NCI-H1417 (cell line): ENCODE measurements at regions not wholly inside any gene's neighbourhood (a gene's known extent, or its start where the extent isn't known, plus 50 kb on each side); places are given as distances from the start of the nearest gene placed in this dataset.
"Not testable (repeated sequence)": the region's sequence is repeated elsewhere in the genome, so short reads cannot be mapped to it uniquely, and the experiment has no call there.

Source experiments
- DNase-seq, 3 experiments: peaks; one replicate each; lab custom pipeline; 2025; lab: John Stamatoyannopoulos, UW

DNA sequence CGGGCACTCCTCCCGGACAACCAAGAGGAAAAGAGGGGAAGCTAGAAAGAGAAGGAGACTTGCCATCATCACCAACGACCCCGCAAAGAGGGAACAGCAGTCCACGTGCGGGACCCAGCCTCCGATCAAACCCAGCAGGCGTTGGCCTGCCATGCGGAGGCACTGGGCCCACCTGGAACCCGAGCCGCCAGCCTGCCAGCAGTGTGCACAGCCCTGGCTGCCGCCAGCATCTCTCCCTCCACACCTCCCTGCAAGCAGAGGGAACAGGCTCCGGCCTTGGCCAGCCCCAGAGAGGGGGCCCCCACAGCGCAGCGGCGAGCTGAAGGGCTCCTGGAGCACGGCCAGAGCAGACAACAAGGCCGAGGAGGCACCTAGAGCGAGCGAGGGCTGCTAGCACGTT is 1244.7 kb upstream of the B3GALT2 start:
- DNase-seq: no peak

DNA sequence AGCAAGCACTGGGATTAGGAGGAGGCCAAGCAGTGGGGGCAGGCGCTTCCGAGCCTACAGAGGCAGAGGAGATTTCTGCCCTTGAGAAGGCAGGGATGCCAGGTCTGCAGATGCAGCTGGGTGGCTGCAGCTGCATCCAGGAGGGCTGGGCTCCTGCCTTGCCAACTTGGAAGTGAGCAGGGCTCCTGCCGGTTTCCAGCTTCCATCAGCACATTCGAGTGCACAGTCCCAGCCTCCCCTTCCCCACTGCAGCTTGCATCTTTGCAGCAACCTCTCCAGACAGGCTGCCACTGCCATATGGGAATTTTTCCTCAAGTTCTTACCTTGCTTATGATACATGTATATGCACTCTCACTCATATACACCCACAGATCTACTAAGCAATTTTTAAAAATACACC is 1234.3 kb upstream of the B3GALT2 start:
- no peak for DNase-seq

DNA sequence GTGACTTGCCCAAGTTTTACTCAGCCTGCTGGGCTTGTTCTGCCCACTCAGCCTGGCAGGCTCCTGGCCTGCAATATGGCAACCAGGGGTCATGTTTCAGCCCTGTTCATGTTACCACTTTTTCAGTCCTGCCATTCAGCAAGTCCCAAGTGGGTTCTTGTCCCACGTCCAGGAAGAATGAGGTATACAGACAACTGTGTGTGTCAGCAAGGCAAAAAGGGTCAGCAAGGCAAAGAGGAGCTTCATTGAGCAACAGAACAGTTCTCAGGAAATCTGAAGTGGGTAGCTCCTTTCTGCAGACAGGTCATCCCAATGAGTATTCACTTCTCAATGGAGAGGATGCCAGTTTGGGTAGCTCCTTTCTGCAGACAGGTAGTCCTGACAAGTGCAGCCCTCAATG is 1233.3 kb upstream of the B3GALT2 start:
- DNase-seq: no peak

DNA sequence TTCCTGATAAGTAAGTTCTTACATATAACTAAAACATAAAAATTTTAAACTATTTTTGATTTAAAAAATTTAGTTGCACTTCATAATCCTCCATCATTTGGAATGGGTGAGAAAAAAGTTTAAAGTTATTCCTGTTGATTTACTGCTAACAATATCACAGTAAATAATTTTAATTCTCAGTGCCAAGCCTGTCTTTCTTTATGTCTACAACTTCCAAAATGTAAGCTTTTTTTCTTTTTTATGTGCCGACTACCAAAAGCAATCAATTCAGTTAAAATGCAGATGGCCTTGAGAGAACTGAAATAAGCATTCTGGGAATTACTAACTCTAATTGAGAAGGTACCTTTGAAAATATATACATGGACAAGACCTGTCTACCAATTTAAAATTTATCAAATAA is 1224.3 kb upstream of the B3GALT2 start:
- DNase-seq: no peak

DNA sequence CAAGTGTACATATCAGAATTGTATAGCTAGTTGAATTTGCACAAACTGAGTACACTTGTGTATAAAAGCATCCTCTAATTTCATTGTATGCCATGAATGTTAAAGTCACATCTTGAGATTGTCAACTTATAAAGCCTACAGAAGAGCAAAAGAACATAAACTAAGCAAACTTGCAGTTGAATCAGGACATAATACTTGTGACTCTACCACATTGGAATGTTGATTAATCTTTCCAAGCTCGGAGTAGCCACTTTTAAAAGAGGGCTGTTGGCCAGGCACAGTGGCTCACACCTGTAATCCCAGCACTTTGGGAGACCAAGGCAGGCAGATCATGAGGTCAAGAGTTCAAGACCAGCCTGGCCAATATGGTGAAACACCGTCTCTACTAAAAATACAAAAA is 1220.8 kb upstream of the B3GALT2 start:
- DNase-seq: not testable (repeated sequence)

DNA sequence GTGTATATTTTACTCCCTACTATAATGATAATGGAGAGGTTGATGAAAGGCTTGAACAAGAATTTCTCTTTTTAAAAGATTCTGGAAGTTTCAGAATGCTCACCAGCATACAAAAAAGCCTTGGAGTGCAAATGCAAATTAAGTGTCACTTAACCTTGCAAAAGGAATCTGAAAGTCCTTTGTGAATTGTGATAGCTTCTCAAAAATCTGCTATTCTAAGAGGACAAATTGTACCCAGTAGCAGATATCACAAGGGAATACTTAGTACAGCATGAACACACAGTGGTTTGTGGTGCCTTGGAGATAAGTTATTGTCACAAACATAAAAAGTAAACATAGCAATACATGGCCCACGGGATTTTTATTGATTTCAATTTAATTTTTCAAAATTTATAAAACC is 1208.3 kb upstream of the B3GALT2 start:
- DNase-seq: no peak

DNA sequence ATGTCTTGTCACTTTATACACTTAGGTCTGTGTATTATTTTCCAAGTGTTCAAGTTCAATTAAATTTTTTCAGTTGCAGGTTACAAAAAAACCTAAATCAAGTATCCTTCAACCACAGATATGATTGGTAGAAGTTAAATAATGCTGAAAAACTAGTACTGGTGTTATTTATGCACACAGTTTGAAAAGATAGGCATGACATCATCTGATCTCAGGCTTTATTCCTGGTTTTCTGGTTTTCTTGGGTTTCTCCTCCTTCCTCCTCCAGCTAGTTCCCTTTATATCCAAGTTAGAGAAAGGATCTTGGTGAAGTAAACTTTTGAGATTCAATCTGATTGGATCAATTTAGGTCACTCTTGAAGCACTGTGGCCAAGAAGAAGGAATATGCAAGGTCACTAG is 1201.1 kb upstream of the B3GALT2 start:
- DNase-seq: no peak

DNA sequence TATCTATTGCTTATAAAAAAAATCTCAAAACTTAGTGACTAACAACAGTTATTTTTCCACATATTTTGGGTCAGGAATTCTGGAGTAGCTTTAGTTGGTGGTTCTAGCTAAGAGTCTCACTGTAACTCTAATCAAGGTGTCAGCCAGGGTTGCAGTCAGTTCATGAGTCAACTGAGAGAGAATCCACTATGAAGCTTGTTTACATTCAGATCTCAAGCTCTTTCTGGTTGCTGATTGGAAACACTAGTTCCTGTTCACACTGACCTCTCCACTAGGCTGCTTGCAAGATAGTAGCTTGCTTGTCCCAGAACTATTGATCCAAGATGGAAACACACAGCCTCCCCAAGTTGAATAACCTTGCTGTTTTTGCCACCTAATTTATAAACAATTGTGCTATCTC is 1192.1 kb upstream of the B3GALT2 start:
- no peak for DNase-seq

DNA sequence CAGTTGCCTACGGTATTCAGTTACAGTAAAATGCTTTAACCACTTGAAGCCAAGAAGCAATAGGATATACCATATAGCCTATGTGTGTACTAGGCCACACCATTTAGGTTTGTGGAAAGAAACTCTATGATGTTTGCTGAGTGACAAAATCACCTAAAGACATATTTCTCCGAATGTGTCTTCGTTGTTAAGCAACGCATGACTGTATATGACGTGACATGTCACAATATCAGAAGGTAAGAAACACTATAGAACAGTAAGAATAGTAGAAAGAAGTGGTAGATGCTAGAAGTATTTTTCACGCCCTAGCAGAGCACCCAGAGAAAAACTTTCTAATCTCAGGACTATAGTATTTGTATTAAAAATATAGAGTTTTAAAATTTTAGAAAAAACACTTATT is 1188.2 kb upstream of the B3GALT2 start:
- no peak for DNase-seq

DNA sequence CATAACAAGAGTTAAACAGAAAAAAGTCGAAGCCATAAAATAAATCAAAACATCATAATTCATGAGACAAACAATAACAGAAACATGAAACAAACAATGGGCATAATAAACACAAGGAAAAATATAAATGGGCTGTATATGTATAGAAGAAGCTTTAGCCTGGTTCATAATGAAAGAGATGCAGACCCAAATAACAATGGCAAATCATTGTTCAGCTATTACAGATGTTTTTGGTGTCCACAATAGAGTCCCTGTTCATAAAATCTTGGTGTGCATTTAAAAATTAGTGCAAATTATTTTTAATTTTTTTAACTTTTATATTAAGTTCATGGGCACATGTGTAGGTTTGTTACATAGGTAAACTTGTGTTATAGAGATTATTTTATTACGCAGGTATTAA is 1185.9 kb upstream of the B3GALT2 start:
- no peak for DNase-seq

DNA sequence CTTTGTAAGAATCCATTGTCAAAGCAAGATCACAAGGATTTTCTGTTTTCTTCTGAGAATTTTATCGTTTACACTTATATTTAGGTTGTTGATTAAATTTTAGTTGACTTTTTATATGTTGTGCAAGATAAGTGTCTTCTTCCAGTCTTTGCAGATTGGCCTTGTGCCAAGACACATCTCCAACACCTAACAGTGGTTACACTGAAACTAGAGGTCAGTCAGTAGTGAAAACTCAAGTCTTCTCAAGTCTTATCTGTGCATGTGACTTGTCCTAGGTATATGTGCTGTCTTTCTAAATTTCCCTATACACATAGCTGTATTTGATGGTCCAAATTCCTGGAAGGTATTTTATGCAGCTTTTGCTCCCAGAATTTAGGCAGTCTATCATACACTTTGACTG is 1183.2 kb upstream of the B3GALT2 start:
- no peak for DNase-seq

DNA sequence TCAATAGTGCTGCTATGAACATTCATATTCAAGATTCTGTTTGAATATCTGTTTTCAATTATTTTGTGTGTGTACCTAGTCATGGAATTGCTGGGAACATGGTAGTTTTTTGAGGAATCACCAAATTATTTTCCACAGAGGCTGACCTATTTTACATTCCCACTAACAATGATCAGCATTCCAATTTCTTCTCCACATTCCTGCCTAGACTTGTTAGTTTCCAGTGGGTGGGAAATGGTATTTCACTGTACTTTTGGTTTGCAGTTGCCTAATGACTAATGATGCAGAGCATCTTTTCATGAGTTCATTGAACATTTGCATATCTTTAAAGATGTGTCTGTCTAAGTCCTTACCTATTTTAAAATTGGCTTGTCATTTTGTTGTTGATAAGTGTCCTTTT is 1182.6 kb upstream of the B3GALT2 start:
- no peak for DNase-seq

DNA sequence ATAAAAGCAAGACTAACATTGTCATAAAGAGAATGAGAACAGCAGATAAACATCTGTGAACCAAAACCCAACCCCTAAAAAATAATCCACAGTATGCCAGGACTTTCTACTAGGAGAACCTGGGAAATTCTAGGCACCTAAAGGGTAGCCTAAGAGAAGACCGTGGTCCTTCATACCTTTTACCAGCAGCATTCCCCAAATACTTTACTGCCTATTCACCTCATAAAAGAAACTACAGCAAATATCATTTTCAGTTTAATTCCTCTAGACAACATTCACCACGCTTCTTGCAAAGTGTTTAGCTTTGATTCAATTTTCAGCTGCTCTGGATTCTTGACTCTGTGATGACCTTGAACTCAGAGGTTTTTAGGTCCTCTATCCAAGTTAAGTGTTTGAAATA is 1180.7 kb upstream of the B3GALT2 start:
- no peak for DNase-seq

DNA sequence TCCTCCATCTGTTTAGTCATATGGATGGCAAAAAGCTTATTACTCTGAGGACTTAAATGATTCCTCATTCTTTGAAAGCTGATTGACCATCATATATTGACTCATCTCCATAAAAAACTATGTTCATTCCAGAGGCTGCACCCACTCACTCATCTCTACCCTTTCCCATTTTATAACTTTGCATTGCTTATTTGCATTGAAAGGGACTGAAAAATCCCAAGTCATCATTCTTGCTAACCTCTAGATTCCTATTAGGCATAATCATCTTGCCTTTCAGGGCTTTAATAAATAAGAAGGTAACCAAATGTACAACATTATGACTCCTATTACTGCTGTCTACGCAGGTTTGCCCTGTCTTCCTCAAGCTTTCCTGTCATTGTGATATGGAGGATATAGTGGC is 1180.3 kb upstream of the B3GALT2 start:
- DNase-seq: no peak

DNA sequence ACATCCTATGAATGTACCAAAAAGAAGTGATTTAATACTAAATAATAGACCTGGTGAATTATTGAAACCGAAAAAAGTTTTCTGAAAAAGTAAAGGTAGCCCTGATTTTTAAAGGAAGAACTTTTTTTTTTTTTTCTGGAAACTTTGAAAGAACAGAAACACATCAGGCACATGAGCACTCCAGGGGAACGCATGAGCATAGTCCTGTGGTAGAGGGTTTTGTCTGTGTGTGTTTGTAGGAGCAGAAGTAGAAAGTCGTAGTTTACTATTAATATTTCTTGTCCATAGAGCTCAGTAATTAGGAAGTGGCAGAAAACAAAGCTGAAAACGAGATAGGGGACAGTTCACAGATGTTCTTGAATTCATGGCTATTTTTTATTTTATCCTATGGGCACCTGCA is 1175.9 kb upstream of the B3GALT2 start:
- no peak for DNase-seq

DNA sequence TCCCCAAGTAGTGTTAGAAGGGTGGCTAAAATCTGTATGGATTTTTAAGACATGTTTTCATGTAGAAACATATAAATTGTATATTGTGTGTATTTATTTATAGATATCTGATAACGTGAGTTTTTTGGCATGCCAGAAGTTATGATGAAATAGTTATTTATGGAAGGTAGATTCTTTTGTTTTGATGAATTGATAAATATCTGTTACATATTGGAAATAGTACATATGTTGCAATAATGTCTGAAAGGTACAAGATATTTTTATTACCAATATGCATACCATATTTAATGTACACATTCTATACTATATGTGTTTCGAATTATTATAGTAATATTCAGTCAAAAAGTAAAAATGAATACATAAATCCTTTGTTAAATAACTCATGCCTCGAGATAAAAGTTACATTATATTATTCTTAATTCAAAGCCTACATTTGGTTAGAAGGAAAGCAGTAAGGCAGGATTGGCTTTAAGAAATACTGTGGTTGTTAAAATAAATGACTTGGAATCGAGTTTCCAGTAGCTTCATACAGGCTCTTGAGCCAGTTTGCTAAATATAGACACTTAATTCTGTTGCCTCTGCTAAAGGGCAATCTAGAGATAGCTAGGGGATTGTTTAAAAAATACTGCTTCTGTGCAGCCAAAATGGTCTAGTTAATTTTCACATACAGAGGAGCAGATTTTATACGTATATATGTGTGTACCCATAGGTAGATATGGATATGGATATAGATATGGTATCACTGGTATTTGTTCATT is 1175.1 kb upstream of the B3GALT2 start:
- no peak for DNase-seq

DNA sequence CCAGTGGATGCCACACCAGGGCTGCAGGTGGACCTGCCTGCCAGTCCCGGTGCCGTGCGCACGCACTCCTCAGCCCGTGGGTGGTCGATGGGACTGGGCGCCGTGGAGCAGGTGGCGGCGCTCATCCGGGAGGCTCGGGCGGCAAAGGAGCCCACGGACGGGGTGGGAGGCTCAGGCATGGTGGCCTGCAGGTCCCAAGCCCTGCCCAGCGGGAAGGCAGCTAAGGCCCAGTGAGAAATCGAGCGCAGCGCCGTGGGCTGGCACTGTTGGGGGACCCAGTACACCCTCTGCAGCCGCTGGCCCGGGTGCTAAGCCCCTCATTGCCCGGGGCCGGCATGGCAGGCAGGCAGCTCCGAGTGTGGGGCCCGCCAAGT is 1171.8 kb upstream of the B3GALT2 start:
- DNase-seq: no peak

DNA sequence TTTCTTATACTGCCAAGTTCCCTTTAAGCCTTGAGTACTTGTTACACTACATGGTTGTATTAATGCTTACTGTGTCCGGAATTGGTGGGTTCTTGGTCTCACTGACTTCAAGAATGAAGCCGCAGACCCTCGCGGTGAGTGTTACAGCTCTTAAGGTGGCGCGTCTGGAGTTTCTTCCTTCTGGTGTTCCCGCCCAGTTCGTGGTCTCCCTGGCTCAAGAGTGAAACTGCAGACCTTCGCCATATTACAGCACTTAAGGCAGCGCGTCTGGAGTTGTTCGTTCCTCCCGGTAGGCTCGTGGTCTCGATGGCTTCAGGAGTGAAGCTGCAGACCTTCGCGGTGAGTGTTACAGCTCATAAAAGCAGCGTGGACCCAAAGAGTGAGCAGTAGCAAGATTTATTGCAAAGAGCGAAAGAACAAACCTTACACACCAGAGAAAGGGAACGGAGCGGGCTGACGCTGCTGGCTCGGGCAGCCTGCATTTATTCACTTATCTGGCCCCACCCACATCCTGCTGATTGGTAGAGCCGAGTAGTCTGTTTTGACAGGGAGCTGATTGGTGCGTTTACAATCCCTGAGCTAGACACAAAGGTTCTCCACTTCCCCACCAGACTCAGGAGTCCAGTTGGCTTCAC is 1171.3 kb upstream of the B3GALT2 start:
- DNase-seq: not testable (repeated sequence)

DNA sequence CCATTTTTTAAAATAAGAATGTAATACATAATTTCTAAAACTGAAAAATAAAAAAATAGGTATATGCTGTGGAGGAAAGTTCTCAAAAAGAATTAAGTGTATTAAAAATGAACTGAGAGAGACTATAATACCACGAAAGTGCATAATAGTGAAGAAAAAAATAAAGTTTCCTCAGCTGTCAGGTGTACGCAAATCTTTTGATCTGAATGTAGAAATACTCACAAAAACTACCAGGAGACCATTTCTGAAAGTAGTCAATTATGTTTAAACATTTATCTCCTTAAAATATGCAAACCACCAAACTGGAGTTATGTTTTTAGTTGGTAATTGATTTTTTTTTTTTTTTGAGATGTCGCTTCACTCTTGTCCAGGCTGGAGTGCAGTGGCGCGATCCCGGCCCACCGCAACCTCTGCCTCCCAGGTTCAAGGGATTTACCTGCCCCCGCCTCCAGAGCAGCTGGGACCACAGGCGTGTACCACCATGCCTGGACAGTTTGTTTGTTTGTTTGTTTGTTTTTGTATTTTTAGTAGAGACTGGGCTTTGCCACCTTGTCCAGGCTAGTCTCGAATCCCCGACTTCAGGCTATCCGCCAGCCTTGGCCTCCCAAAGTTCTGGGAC is 1169.2 kb upstream of the B3GALT2 start:
- no peak for DNase-seq

DNA sequence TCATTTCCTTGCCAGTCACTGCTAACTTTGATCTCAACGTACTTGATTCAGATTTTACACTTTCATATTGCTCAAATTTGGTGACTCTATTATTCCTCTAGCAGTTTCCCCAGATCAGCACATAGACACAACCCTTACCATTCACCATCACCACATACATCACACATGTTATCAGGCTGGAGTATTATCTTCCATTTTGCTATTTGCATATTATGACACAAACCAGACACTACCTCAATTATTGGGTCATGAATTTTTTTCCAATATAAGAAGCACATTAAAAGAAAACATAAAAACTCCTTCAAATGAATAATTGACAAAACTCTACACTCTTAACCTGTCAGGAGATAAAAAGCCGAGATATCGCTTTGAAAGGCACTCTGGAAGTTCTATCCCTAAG is 1166.7 kb upstream of the B3GALT2 start:
- DNase-seq: no peak

DNA sequence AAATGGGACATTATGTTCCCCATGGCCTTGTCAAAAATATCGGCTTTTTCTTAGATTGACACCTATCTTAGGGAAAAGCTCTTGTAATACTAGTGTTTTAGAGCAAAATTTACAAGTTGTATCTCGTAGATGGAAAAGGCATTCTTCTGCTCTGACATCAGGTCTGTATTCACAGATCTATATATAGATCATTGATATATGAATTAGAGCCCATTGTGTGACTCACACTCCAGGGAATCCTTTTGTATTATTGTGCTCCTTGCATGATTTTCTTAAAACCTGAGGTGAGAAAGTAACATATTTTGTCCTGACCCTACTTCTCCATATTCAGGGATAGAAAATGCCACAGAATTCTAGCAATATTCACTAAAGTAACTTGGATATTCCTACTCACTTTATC is 1160.8 kb upstream of the B3GALT2 start:
- DNase-seq: no peak

DNA sequence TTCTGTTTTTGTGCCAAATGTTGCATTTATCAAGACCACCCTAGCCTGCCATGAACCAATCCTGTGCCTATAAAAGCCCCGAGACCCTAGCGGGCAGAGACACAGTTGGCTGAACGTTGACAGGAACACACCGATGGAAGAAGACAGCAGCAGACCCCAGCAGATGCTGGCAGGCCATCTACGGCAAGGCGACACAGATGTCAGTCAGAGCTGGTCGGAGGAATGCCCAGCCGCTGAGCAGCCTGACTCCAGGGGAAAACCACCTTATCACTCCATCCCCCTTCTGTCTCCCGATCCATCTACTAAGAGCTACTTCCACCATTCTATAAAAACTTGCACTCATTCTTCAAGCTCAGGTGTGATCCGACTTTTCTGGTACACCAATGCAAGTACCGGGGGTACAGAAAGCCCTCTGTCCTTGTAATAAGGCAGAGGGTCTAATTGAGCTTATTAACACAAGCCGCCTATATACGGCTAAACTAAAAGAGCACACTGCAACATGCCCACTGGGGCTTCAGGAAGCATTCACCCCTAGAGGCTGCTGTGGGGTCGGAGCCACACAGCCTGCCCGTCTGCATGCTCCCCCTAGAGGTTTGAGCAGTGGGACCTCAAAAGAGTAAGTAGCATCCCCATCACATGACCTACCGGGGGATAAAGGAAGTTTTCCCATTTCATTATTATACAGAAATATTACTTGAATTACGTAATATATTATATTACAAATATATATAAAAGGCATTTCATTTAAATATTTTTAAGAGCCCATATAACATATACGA is 1156.3 kb upstream of the B3GALT2 start:
- DNase-seq: no peak

DNA sequence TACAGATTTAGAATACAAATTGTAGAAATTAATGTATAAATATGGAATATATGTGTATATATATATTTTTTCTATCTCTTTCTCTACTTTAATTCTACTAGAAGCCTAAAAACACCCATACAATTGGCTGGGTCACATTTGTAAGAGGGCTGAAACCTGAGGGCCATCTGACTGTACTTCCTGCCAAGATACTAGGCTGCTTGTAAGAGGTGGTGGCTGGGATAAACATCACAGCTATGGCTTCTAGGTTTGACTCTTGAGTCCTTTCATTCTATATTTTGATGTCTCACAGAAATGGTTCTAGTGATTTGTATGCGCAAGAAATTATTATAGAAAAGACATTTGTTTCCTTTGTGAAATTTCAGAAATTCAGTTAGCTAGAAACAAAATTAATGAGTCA is 1155.2 kb upstream of the B3GALT2 start:
- DNase-seq: no peak
